MM.1S (cell line): ENCODE measurements at regions not wholly inside any gene's neighbourhood (a gene's known extent, or its start where the extent isn't known, plus 50 kb on each side); places are given as distances from the start of the nearest gene placed in this dataset.

ENCODE experiments used
- DNase-seq: peaks from one replicate; pipeline ENCODE4 v3.0.0-alpha.2; 2015
- H2AFZ ChIP-seq: fragments of 300-600 bp; sonication (generic); 2 replicates; pipeline ENCODE4 v1.6.0; 2016; ENCODE audit warnings: antibody characterized with exemption, low read length
- H3F3A ChIP-seq: fragments of 300-600 bp; sonication (generic); 2 replicates; pipeline ENCODE4 v1.6.1; 2016; ENCODE audit warnings: mild to moderate bottlenecking, antibody characterized with exemption, low read length, moderate library complexity, mixed read lengths; ENCODE audit not compliant: insufficient read depth
- H3K27ac ChIP-seq: fragments of 300-600 bp; sonication (generic); 2 replicates; pipeline ENCODE4 v1.5.1; 2016; ENCODE audit warnings: mild to moderate bottlenecking, low read length
- H3K27me3 ChIP-seq: fragments of 300-600 bp; sonication (generic); replicated peaks from 2 replicates; pipeline ENCODE4 v1.6.0; 2016; ENCODE audit warnings: low read length; ENCODE audit not compliant: insufficient read depth
- H3K36me3 ChIP-seq: fragments of 300-600 bp; sonication (generic); replicated peaks from 2 replicates; pipeline ENCODE4 v1.6.1; 2016; ENCODE audit warnings: mild to moderate bottlenecking, low read length, mixed read lengths; ENCODE audit not compliant: insufficient read depth
- H3K4me1 ChIP-seq: fragments of 300-600 bp; sonication (generic); 2 replicates; pipeline ENCODE4 v1.6.1; 2016; ENCODE audit warnings: low read length, mixed read lengths
- H3K4me2 ChIP-seq: fragments of 300-600 bp; sonication (generic); 2 replicates; pipeline ENCODE4 v1.6.0; 2016; ENCODE audit warnings: low read depth, low read length
- H3K4me3 ChIP-seq: fragments of 300-600 bp; sonication (generic); 2 replicates; pipeline ENCODE4 v1.5.1; 2016; ENCODE audit warnings: low read length, mixed read lengths
- H3K79me2 ChIP-seq: fragments of 300-600 bp; sonication (generic); 2 replicates; pipeline ENCODE4 v1.6.1; 2016; ENCODE audit warnings: mixed run types, low read length, mixed read lengths
- H3K9ac ChIP-seq: fragments of 300-600 bp; sonication (generic); 2 replicates; pipeline ENCODE4 v1.6.1; 2016; ENCODE audit warnings: low read length, mixed read lengths
- H3K9me2 ChIP-seq: fragments of 300-600 bp; sonication (generic); replicated peaks from 2 replicates; pipeline ENCODE4 v1.6.1; 2016; ENCODE audit warnings: mild to moderate bottlenecking, low read length, mixed read lengths; ENCODE audit not compliant: insufficient read depth
- H3K9me3 ChIP-seq: fragments of 300-600 bp; sonication (generic); replicated peaks from 2 replicates; pipeline ENCODE4 v1.6.1; 2016; ENCODE audit warnings: mild to moderate bottlenecking, low read length, mixed read lengths; ENCODE audit not compliant: insufficient read depth
- H4K20me1 ChIP-seq: fragments of 300-600 bp; sonication (generic); 2 replicates; pipeline ENCODE4 v1.6.1; 2016; ENCODE audit warnings: mild to moderate bottlenecking, low read length, moderate library complexity, mixed read lengths; ENCODE audit not compliant: insufficient read depth
- CTCF ChIP-seq: fragments of 300-600 bp; sonication (generic); IDR thresholded peaks from 2 replicates; pipeline ENCODE4 v1.5.1; 2016; ENCODE audit warnings: antibody characterized with exemption, low read length, mixed read lengths
- EZH2 ChIP-seq: fragments of 300-600 bp; sonication (generic); optimal IDR thresholded peaks from 2 replicates; pipeline ENCODE3; 2017; ENCODE audit warnings: low read depth, mild to moderate bottlenecking, antibody characterized with exemption, low read length, mixed read lengths
- EZH2phosphoT487 ChIP-seq: fragments of 300-600 bp; sonication (generic); IDR thresholded peaks from 2 replicates; pipeline ENCODE4 v1.6.1; 2018; ENCODE audit warnings: antibody characterized with exemption, low read length

- H3K9me3 ChIP-seq, result no peaks in the 10 kb centered on the region
- TF ChIP-seq CTCF (no peak), EZH2 (no peak), EZH2phosphoT487 (no peak)
- no peak overlapping the region for H3K4me2 ChIP-seq
- no peaks in the 10 kb centered on the region for H3K36me3 ChIP-seq
- H3K4me3 ChIP-seq, result no peak overlapping the region
- no peaks in the 10 kb centered on the region for H3K79me2 ChIP-seq
- H3K27me3 ChIP-seq, result no peaks in the 10 kb centered on the region
- H4K20me1 ChIP-seq, result no peaks in the 10 kb centered on the region
- H3K4me1 ChIP-seq, result no peaks in the 10 kb centered on the region
- no peak overlapping the region for H3K9ac ChIP-seq
- H3F3A ChIP-seq, result no peaks in the 10 kb centered on the region
- no peak overlapping the region for H2AFZ ChIP-seq
- H3K27ac ChIP-seq, result no peak overlapping the region
- DNase-seq, result no peak
- H3K9me2 ChIP-seq, result no peaks in the 10 kb centered on the region
These were observed 826.9 kb upstream of the PIK3C3 start for GRCh38 chr18:41128126-41128525.

GRCh38 chr18:41126541-41127235 lies 828.3 kb upstream of the PIK3C3 start:
- TF ChIP-seq CTCF (no peak), EZH2 (no peak), EZH2phosphoT487 (no peak)
- no peaks in the 10 kb centered on the region for H3K4me1 ChIP-seq
- no peak overlapping the region for H3K9ac ChIP-seq
- no peaks in the 10 kb centered on the region for H3K36me3 ChIP-seq
- no peak overlapping the region for H2AFZ ChIP-seq
- no peaks in the 10 kb centered on the region for H4K20me1 ChIP-seq
- H3K27ac ChIP-seq, result no peak overlapping the region
- H3K79me2 ChIP-seq, result no peaks in the 10 kb centered on the region
- no peaks in the 10 kb centered on the region for H3F3A ChIP-seq
- H3K4me2 ChIP-seq, result no peak overlapping the region
- H3K9me3 ChIP-seq, result no peaks in the 10 kb centered on the region
- no peak overlapping the region for H3K4me3 ChIP-seq
- no peaks in the 10 kb centered on the region for H3K9me2 ChIP-seq
- H3K27me3 ChIP-seq, result no peaks in the 10 kb centered on the region
- no peak for DNase-seq

- Histone ChIP-seq H4K20me1 (no peaks in the 10 kb centered on the region), H3K36me3 (no peaks in the 10 kb centered on the region), H3K9me3 (no peaks in the 10 kb centered on the region), H3K79me2 (no peaks in the 10 kb centered on the region), H2AFZ (no peak overlapping the region), H3K4me1 (no peaks in the 10 kb centered on the region), H3K4me3 (no peak overlapping the region), H3F3A (no peaks in the 10 kb centered on the region), H3K9ac (no peak overlapping the region), H3K4me2 (no peak overlapping the region), H3K27ac (no peak overlapping the region), H3K27me3 (no peaks in the 10 kb centered on the region), H3K9me2 (no peaks in the 10 kb centered on the region)
- TF ChIP-seq CTCF (no peak), EZH2 (no peak), EZH2phosphoT487 (no peak)
- DNase-seq, result no peak
These were observed 833.8 kb upstream of the PIK3C3 start for GRCh38 chr18:41121116-41121826.
